ENCODE measurements at regions not wholly inside any gene's neighbourhood (a gene's known extent, or its start where the extent isn't known, plus 50 kb on each side); places are given as distances from the start of the nearest gene placed in this dataset.
"Not testable (repeated sequence)": the region's sequence is repeated elsewhere in the genome, so short reads cannot be mapped to it uniquely, and the experiment has no call there.

DNA sequence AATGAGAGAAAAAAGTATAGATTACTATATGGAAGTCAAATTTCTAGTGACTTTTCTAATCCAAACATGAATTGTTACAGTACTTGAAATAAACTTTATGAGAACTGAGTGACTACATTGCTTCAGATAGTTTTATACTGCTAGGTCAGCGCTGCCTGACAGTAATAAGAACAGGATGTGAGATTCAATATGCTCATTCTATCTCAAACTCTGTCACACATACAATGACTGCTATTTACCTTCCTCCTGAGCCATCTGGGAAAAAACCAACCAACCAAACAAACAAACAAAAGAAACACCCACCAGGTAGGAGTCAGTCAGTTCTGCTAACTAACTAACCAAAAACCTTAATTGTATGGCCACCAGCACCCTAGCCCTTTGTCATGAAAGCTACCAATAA, 89.0 kb upstream of the NOTCH2NLA start:
- not testable (repeated sequence) for DNase-seq

GRCh38 chr1:146314449-146315246, 85.8 kb upstream of the NOTCH2NLA start:
- not testable (repeated sequence) for DNase-seq

GRCh38 chr1:146310579-146310978, 81.8 kb upstream of the NOTCH2NLA start:
- not testable (repeated sequence) for DNase-seq

DNA sequence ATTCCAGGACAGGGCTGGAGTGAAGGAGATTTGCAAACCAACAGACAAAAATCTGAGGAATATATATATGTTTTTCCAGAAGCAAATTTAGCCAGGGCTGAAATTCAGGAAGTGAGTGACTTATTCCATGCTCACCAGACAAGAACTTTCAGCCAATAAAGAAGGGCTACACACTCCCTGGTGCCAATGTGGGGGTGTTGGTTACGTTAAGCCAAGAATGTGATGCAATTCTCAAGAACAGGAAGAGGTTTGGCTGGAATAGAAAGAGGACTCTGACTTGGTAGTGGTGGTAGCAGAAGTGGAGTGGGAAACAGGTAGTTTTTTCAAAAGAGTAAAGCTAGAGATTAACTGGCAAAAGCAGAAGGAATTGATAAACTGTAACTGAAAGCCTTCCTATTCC, 80.6 kb upstream of the NOTCH2NLA start:
- not testable (repeated sequence) for DNase-seq

DNA sequence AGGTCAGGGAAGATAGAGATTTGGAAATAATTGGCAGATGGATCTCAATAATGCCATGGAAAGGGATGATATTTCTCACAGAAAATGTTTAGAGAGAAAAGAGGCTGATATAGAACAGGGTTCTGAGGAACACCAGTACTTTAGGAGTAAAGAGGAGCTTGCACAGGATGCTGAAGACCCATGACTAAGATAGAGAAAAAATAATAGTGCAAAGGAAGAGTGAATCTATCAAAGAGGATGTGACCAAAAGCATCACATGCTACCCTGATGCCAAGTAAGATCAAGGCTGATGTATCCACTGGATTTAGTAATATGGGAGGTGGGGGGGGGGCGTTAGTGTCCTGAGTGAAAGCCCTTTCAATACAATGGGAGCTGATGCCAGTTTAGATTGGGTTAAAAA, 80.1 kb upstream of the NOTCH2NLA start:
- not testable (repeated sequence) for DNase-seq

DNA sequence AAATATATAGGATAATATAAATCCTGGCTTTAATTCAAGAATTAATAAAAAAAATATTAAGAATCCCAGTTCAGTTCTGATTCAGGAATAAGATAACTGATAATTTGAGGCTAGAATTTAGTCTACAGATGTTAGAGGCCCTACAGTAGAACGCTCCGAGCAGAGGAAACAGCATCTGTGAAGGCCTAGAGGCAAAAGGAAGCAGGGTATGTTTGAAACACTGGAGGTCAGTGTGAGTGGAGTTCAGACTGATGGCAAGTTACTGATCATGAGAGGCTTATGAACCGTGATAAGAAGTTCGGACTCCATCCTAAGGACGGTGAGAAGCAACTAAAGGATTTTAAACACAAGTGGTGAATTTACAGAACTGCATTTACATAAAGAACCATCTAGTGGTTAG, 79.3 kb upstream of the NOTCH2NLA start:
- not testable (repeated sequence) for DNase-seq

GRCh38 chr1:146307632-146308031, 78.8 kb upstream of the NOTCH2NLA start:
- DNase-seq: not testable (repeated sequence)

DNA sequence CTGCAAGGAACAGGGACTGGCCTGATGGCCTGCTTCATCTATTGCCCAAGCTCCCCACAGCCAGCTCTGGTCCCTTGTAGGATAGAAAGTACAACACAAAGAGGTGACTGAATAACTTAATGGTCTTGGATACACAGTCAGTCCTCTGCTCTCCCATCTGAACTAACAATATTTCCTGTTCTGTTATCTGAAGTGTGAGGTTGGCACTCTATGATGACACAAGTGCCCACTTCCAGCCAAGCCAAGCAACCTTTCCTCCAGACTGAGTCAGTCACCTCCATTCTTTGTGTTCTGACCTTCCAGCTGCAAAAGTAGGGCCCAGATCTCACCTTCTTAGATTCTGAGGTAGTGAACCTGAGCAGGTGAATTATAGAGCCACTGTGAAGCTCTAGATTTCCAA, 77.8 kb upstream of the NOTCH2NLA start:
- DNase-seq: not testable (repeated sequence)

DNA sequence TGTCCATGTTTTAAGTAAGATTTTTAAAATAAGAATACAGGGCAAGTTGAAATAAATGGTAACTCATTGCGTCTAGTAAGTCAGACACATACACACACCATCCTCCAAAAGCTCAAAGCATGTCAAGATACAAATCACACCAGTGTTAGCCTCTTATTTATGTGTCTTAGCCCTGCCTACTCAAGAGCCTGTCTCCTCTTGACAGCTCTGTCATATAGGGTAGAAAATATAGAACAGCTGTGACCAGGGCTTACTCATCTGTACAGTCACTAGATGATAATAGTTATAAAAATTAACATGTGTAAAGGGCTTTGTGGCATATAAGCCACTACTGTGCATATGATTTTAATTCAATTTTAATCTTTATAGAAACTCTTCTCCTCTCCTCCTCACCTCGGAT, 76.6 kb upstream of the NOTCH2NLA start:
- DNase-seq: not testable (repeated sequence)

- not testable (repeated sequence) for DNase-seq
Measured at GRCh38 chr1:146298575-146298897, 69.7 kb upstream of the NOTCH2NLA start.

- DNase-seq: not testable (repeated sequence)
Measured at GRCh38 chr1:146297781-146298574, 69.2 kb upstream of the NOTCH2NLA start.

- not testable (repeated sequence) for DNase-seq
Measured at GRCh38 chr1:146292940-146293936, 64.4 kb upstream of the NOTCH2NLA start.

- not testable (repeated sequence) for DNase-seq
Measured at GRCh38 chr1:146292424-146292823, 63.6 kb upstream of the NOTCH2NLA start.

- not testable (repeated sequence) for DNase-seq
Measured at GRCh38 chr1:146287881-146288280, 59.1 kb upstream of the NOTCH2NLA start.

DNA sequence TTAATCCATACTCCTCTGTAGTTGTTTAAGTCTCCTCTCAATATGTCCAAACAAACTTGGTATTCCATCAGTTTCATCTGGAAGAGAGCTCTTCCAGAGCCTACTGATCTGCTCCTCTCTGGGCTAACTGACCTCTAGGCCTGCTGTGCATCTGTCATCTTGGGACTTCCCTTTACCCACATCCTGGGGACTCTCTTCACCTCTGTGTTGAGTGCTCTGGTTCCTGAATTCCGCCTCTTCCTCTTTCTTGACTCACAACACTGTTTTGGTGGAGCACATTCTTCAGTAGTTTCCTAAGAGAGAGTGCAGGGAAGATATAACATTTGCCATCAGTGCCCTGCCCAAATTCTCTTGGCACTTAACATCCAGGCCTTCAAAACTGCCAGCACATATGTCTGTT, 55.9 kb upstream of the NOTCH2NLA start:
- DNase-seq: not testable (repeated sequence)

DNA sequence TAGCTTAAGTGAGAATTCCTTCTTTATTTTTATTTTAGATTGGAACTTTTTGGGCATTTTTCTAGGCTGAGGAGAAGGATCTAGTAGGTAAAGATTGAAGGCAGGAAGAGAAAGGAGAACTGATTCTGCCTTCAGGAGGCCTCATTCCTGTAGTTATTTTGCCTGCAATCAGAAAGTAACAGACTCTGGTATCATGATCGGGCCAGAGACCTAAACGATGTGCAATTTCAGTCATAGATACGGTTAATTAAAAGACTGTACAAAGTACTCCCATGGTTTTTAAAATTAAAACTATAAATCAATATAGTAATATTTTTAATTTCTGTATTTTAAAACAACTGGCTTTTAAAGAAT, 54.7 kb upstream of the NOTCH2NLA start:
- not testable (repeated sequence) for DNase-seq

- not testable (repeated sequence) for DNase-seq
Measured at GRCh38 chr1:146282807-146283526, 54.1 kb upstream of the NOTCH2NLA start.

DNA sequence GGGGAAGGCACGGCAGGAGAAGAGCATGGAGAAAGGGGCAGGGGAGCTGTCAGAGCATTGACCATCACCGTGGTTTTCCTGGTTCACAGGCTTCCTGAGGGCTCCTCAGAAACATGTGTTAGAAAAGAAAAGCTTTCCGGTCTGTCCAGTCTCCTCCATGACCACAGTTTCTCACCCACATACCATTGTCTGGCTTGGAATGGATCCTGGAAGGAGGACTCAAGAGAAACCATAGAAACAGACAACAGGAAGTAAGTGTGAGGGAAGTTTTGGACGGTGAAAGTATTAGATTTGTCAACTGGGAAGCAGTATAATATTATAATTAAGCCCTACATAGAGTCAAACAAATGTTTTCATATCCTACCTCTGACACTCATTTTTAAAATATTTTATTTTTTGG, 52.7 kb upstream of the NOTCH2NLA start:
- not testable (repeated sequence) for DNase-seq

- DNase-seq: not testable (repeated sequence)
Measured at GRCh38 chr1:146278758-146279157, 49.9 kb upstream of the NOTCH2NLA start.

Data from cerebellar nuclear complex (tissue), 1 donor.